Progenitor cell of endocrine pancreas (in vitro differentiated cells): ENCODE measurements at regions not wholly inside any gene's neighbourhood (a gene's known extent, or its start where the extent isn't known, plus 50 kb on each side); places are given as distances from the start of the nearest gene placed in this dataset.

ENCODE experiments used
- DNase-seq: peaks from one replicate; pipeline ENCODE4 v3.0.0; 2021; ENCODE audit warnings: low spot score; ENCODE audit not compliant: unreplicated experiment
- H3K27ac Mint-ChIP-seq: 2 replicates; pipeline ENCODE4 v1.8.0; 2021; ENCODE audit warnings: mild to moderate bottlenecking, moderate library complexity, mixed read lengths
- H3K27me3 Mint-ChIP-seq: 2 replicates; pipeline ENCODE4 v1.8.0; 2021; ENCODE audit warnings: mixed read lengths
- H3K36me3 Mint-ChIP-seq: 2 replicates; pipeline ENCODE4 v1.8.0; 2022; ENCODE audit warnings: mixed read lengths; ENCODE audit not compliant: insufficient read depth
- H3K4me1 Mint-ChIP-seq: 2 replicates; pipeline ENCODE4 v1.8.0; 2021; ENCODE audit warnings: low read depth, mixed read lengths
- H3K4me3 Mint-ChIP-seq: 2 replicates; pipeline ENCODE4 v1.8.0; 2021; ENCODE audit warnings: low read depth, mild to moderate bottlenecking, moderate library complexity, mixed read lengths
- H3K9me3 Mint-ChIP-seq: 2 replicates; pipeline ENCODE4 v1.8.0; 2021; ENCODE audit warnings: low read depth, mixed read lengths
- CTCF ChIP-seq: fragments of 200-600 bp; sonication (generic); IDR thresholded peaks from one replicate; pipeline ENCODE4 v1.5.0; 2021; ENCODE audit warnings: antibody characterized with exemption, mild to moderate bottlenecking; ENCODE audit not compliant: unreplicated experiment

GRCh38 chr4:126215759-126216158 lies 901.0 kb downstream of the FAT4 start:
- TF ChIP-seq CTCF, result no peak
- no peaks in the 10 kb centered on the region for H3K36me3 Mint-ChIP-seq
- no peak overlapping the region for H3K27ac Mint-ChIP-seq
- no peaks in the 10 kb centered on the region for H3K27me3 Mint-ChIP-seq
- DNase-seq, result no peak
- no peaks in the 10 kb centered on the region for H3K9me3 Mint-ChIP-seq
- no peaks in the 10 kb centered on the region for H3K4me1 Mint-ChIP-seq
- no peak overlapping the region for H3K4me3 Mint-ChIP-seq

GRCh38 chr4:126216611-126217010 lies 901.9 kb downstream of the FAT4 start:
- Mint-ChIP-seq H3K27ac (no peak overlapping the region), H3K4me3 (no peak overlapping the region), H3K36me3 (no peaks in the 10 kb centered on the region), H3K27me3 (no peaks in the 10 kb centered on the region), H3K4me1 (no peaks in the 10 kb centered on the region), H3K9me3 (no peaks in the 10 kb centered on the region)
- TF ChIP-seq CTCF, result no peak
- DNase-seq, result no peak

GRCh38 chr4:126221282-126221681 lies 906.5 kb downstream of the FAT4 start:
- no peak overlapping the region for H3K4me3 Mint-ChIP-seq
- H3K4me1 Mint-ChIP-seq, result peaks cover 2% of the 10 kb centered on the region
- H3K27me3 Mint-ChIP-seq, result no peaks in the 10 kb centered on the region
- DNase-seq, result no peak
- H3K27ac Mint-ChIP-seq, result no peak overlapping the region
- no peaks in the 10 kb centered on the region for H3K9me3 Mint-ChIP-seq
- TF ChIP-seq CTCF, result no peak
- no peaks in the 10 kb centered on the region for H3K36me3 Mint-ChIP-seq

- Mint-ChIP-seq H3K4me1 (peaks cover 2% of the 10 kb centered on the region), H3K27ac (no peak overlapping the region), H3K36me3 (no peaks in the 10 kb centered on the region), H3K9me3 (no peaks in the 10 kb centered on the region), H3K4me3 (no peak overlapping the region), H3K27me3 (no peaks in the 10 kb centered on the region)
- no peak for DNase-seq
- TF ChIP-seq CTCF, result no peak
Observed at GRCh38 chr4:126221717-126222340, 907.1 kb downstream of the FAT4 start.

- peak; percentile 78 for TF ChIP-seq CTCF
- Mint-ChIP-seq H3K27me3 (no peaks in the 10 kb centered on the region), H3K36me3 (no peaks in the 10 kb centered on the region), H3K27ac (no peak overlapping the region), H3K9me3 (no peaks in the 10 kb centered on the region), H3K4me1 (peaks cover 2% of the 10 kb centered on the region), H3K4me3 (no peak overlapping the region)
- no peak for DNase-seq
Observed at GRCh38 chr4:126223784-126224407, 909.1 kb downstream of the FAT4 start.
